IMR-90 (cell line): ENCODE measurements at regions not wholly inside any gene's neighbourhood (a gene's known extent, or its start where the extent isn't known, plus 50 kb on each side); places are given as distances from the start of the nearest gene placed in this dataset.

Experiments
- ATAC-seq: fragments of 200-7000 bp; cut with Tn5 transposase; 2 replicates; pipeline ENCODE4 v1.9.1; 2020; ENCODE audit warnings: low read depth, mild to moderate bottlenecking, moderate library complexity
- BruUV-seq: library from RNA; stranded (reverse); fragments of 400-500 nt; replicated peaks from 2 replicates; lab custom pipeline; 2021; lab: Mats Ljungman, UMichigan
- CTCF ChIA-PET: fragments of 300-600 bp; formaldehyde crosslinking; extraction: SDS; loops from one replicate; lab custom pipeline; 2021; ENCODE audit warnings: antibody characterized with exemption; lab: Yijun Ruan, JAX
- POLR2A ChIA-PET: fragments of 300-600 bp; sonication (Branson Sonifier 250); formaldehyde crosslinking; loops from one replicate; lab custom pipeline; 2022; ENCODE audit warnings: antibody characterized with exemption; ENCODE audit not compliant: unreplicated experiment; lab: Charles Lee
- DNase-seq: peaks from one replicate; pipeline ENCODE4 v3.0.0; 2013
- H2AFZ ChIP-seq: replicated peaks from 2 replicates; pipeline ENCODE3; 2013; ENCODE audit warnings: low read length, mild to moderate bottlenecking; ENCODE audit not compliant: poor library complexity
- H2AK5ac ChIP-seq: 2 replicates; pipeline ENCODE4 v1.6.1; 2013; ENCODE audit warnings: low read depth, low read length, inconsistent platforms
- H2AK9ac ChIP-seq: replicated peaks from 2 replicates; pipeline ENCODE3; 2013; ENCODE audit warnings: mild to moderate bottlenecking, low read depth, low read length, moderate library complexity; ENCODE audit not compliant: poor library complexity
- H2BK120ac ChIP-seq: 2 replicates; pipeline ENCODE4 v1.6.1; 2013; ENCODE audit warnings: low read depth, low read length, inconsistent platforms
- H2BK15ac ChIP-seq: 3 replicates; pipeline ENCODE4 v1.6.1; 2013; ENCODE audit warnings: low read depth, low read length, inconsistent platforms
- H2BK20ac ChIP-seq: 2 replicates; pipeline ENCODE4 v1.6.1; 2013; ENCODE audit warnings: low read depth, mild to moderate bottlenecking, inconsistent platforms, low read length, moderate library complexity
- H2BK5ac ChIP-seq: 2 replicates; pipeline ENCODE4 v1.6.1; 2013; ENCODE audit warnings: mild to moderate bottlenecking, low read depth, low read length, inconsistent platforms; ENCODE audit not compliant: poor library complexity, severe bottlenecking
- H3K14ac ChIP-seq: replicated peaks from 2 replicates; pipeline ENCODE4 v1.6.1; 2013; ENCODE audit warnings: low read depth, low read length, inconsistent platforms
- H3K18ac ChIP-seq: 2 replicates; pipeline ENCODE4 v1.6.1; 2013; ENCODE audit warnings: low read depth, low read length, control low read depth
- H3K23ac ChIP-seq: 2 replicates; pipeline ENCODE4 v1.6.1; 2013; ENCODE audit warnings: low read depth, low read length, inconsistent platforms
- H3K27ac ChIP-seq: 2 replicates; pipeline ENCODE4 v1.5.1; 2013; ENCODE audit warnings: mild to moderate bottlenecking, control low read depth, low read length; ENCODE audit not compliant: insufficient read depth
- H3K27me3 ChIP-seq: 2 replicates; pipeline ENCODE4 v1.6.1; 2013; ENCODE audit warnings: low read length; ENCODE audit not compliant: control insufficient read depth, insufficient read depth
- H3K36me3 ChIP-seq: 2 replicates; pipeline ENCODE4 v1.6.1; 2013; ENCODE audit warnings: low read length, mixed read lengths; ENCODE audit not compliant: control insufficient read depth, insufficient read depth
- H3K4ac ChIP-seq: 2 replicates; pipeline ENCODE4 v1.6.1; 2013; ENCODE audit warnings: low read depth, low read length, inconsistent platforms
- H3K4me1 ChIP-seq: 2 replicates; pipeline ENCODE4 v1.6.1; 2013; ENCODE audit warnings: low read length, mixed read lengths; ENCODE audit not compliant: control insufficient read depth, insufficient read depth
- H3K4me2 ChIP-seq: 2 replicates; pipeline ENCODE4 v1.6.1; 2013; ENCODE audit warnings: low read depth, mild to moderate bottlenecking, control low read depth, low read length, moderate library complexity
- H3K4me3 ChIP-seq: 2 replicates; pipeline ENCODE4 v1.5.1; 2013; ENCODE audit warnings: low read depth, mild to moderate bottlenecking, control low read depth, low read length, moderate library complexity; ENCODE audit not compliant: insufficient read depth
- H3K56ac ChIP-seq: 2 replicates; pipeline ENCODE4 v1.6.1; 2013; ENCODE audit warnings: low read length, inconsistent platforms; ENCODE audit not compliant: insufficient read depth; ENCODE audit errors: extremely low read depth
- H3K79me1 ChIP-seq, 2 experiments: 2 replicates each; pipeline ENCODE4 v1.6.1; 2013; ENCODE audit warnings: low read length in 2 of 2, inconsistent platforms in 1 of 2, low read depth in 1 of 2
- H3K9ac ChIP-seq: 2 replicates; pipeline ENCODE4 v1.6.1; 2013; ENCODE audit warnings: low read depth, low read length, control low read depth
- H3K9me1 ChIP-seq: 2 replicates; pipeline ENCODE4 v1.6.1; 2013; ENCODE audit warnings: low read length, inconsistent platforms; ENCODE audit not compliant: insufficient read depth
- H3K9me3 ChIP-seq: 2 replicates; pipeline ENCODE4 v1.6.1; 2013; ENCODE audit warnings: low read length; ENCODE audit not compliant: control insufficient read depth, insufficient read depth
- H4K20me1 ChIP-seq: 2 replicates; pipeline ENCODE4 v1.6.1; 2013; ENCODE audit warnings: low read length, inconsistent platforms; ENCODE audit not compliant: insufficient read depth
- H4K5ac ChIP-seq: 2 replicates; pipeline ENCODE4 v1.6.1; 2013; ENCODE audit warnings: mild to moderate bottlenecking, low read depth, low read length, control low read depth
- H4K8ac ChIP-seq, 2 experiments: 2 replicates each; pipeline ENCODE4 v1.6.1; 2013; ENCODE audit warnings: low read depth in 2 of 2, low read length in 2 of 2, control low read depth in 1 of 2, inconsistent platforms in 1 of 2
- H4K91ac ChIP-seq: 2 replicates; pipeline ENCODE4 v1.6.1; 2013; ENCODE audit warnings: low read depth, low read length, inconsistent platforms; ENCODE audit not compliant: insufficient read depth
- BHLHE40 ChIP-seq: fragments of 150-350 bp; IDR thresholded peaks from 2 replicates; pipeline ENCODE4 v1.6.1; 2016; ENCODE audit warnings: mild to moderate bottlenecking, low read depth, low read length
- CEBPB ChIP-seq: IDR thresholded peaks from 2 replicates; pipeline ENCODE4 v1.6.1; 2012; ENCODE audit warnings: low read depth, low read length, improper control_type of control experiment
- CHD1 ChIP-seq: IDR thresholded peaks from 2 replicates; pipeline ENCODE4 v1.6.1; 2012; ENCODE audit warnings: low read depth, low read length, improper control_type of control experiment
- FOS ChIP-seq: fragments of 150-350 bp; IDR thresholded peaks from 2 replicates; pipeline ENCODE4 v1.6.1; 2016; ENCODE audit warnings: low read depth, low read length
- MAFK ChIP-seq: IDR thresholded peaks from 2 replicates; pipeline ENCODE4 v1.6.1; 2012; ENCODE audit warnings: low read depth, low read length, improper control_type of control experiment
- MAZ ChIP-seq: IDR thresholded peaks from 2 replicates; pipeline ENCODE4 v1.6.1; 2012; ENCODE audit warnings: low read depth, mild to moderate bottlenecking, low read length, improper control_type of control experiment, moderate library complexity, borderline replicate concordance
- MXI1 ChIP-seq: IDR thresholded peaks from 2 replicates; pipeline ENCODE4 v1.6.1; 2012; ENCODE audit warnings: low read depth, mild to moderate bottlenecking, low read length, moderate library complexity, borderline replicate concordance
- NFE2L2 ChIP-seq: fragments of 150-350 bp; IDR thresholded peaks from 2 replicates; pipeline ENCODE4 v1.6.1; 2016; ENCODE audit warnings: low read depth, mild to moderate bottlenecking, low read length
- RAD21 ChIP-seq: IDR thresholded peaks from 2 replicates; pipeline ENCODE4 v1.6.1; 2012; ENCODE audit warnings: low read length, improper control_type of control experiment
- RFX5 ChIP-seq: IDR thresholded peaks from 2 replicates; pipeline ENCODE4 v1.8.0; 2012; ENCODE audit warnings: low read depth, mild to moderate bottlenecking, low read length, moderate library complexity
- SMC3 ChIP-seq: fragments of 150-350 bp; IDR thresholded peaks from 2 replicates; pipeline ENCODE4 v1.6.1; 2016; ENCODE audit warnings: low read depth, mild to moderate bottlenecking, antibody characterized with exemption, low read length, moderate library complexity
- dilution Hi-C: fragments of 300-500 bp; cut with HindIII; formaldehyde crosslinking; loops from one replicate; pipeline ENCODE4 v1.14.3; 2018; ENCODE audit warnings: low sequenced_read_pairs; ENCODE audit not compliant: unreplicated experiment
- in situ Hi-C: fragments of 300-500 bp; cut with MboI; formaldehyde crosslinking; loops from 3 replicates; pipeline ENCODE4 v1.14.3; 2019; ENCODE audit warnings: low sequenced_read_pairs, inconsistent platforms, mixed read lengths
- intact Hi-C: fragments of 100-400 bp; cut with micrococcal nuclease; formaldehyde crosslinking; loops from 2 replicates; pipeline ENCODE4 v1.10.0; 2022
- TF ChIP-seq, protein P1 (sequence below): conservative IDR thresholded peaks from 2 replicates; pipeline ENCODE4 v1.5.1; 2012; ENCODE audit warnings: mild to moderate bottlenecking, low read depth, low read length, improper control_type of control experiment
- TF ChIP-seq, protein P2 (sequence below): fragments of 150-350 bp; IDR thresholded peaks from 2 replicates; pipeline ENCODE4 v1.6.1; 2017; ENCODE audit warnings: mild to moderate bottlenecking, antibody characterized with exemption, low read length, low read depth

DNA sequence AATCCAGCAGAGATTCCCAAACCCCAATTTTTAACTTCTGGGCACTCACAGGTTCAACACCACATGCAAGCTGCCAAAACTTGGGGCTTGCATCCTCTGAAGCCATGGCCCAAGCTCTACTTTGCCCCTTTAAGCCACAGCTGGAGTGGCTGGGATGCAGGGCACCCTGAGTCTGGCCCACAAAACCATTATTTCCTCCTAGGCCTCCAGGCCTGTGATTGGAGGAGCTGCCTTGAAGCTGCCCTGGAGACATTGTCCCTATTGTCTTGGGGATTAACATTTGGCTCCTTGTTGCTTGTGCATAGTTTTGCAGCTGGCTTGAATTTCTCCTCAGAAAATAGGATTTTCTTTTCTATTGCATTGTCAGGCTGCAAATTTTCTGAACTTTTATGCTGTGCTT lies 109.8 kb upstream of the RPRM start:
- no peak overlapping the region for H2BK20ac ChIP-seq
- ChIA-PET CTCF (no interaction called here), POLR2A (no interaction called here)
- no peaks in the 10 kb centered on the region for H3K27me3 ChIP-seq
- dilution Hi-C loops (no loop called here), intact Hi-C loops (no loop called here), in situ Hi-C loops (no loop called here)
- no peak overlapping the region for H3K4me2 ChIP-seq
- H2BK15ac ChIP-seq = no peak overlapping the region
- no TSS peak for BruUV-seq
- no peak overlapping the region for H2AFZ ChIP-seq
- no peak overlapping the region for H3K9ac ChIP-seq
- H4K8ac ChIP-seq = no peak overlapping the region
- peaks cover 18% of the 10 kb centered on the region for H3K9me3 ChIP-seq
- H2BK120ac ChIP-seq = no peak overlapping the region
- no peaks in the 10 kb centered on the region for H3K9me1 ChIP-seq
- H3K56ac ChIP-seq = no peak overlapping the region
- no peak overlapping the region for H2AK9ac ChIP-seq
- no peaks in the 10 kb centered on the region for H4K20me1 ChIP-seq
- no peak overlapping the region for H3K18ac ChIP-seq
- H3K4me1 ChIP-seq = no peaks in the 10 kb centered on the region
- no peak overlapping the region for H4K91ac ChIP-seq
- no peak for TF ChIP-seq NFE2L2
- TF ChIP-seq FOS = no peak
- TF ChIP-seq BHLHE40 = no peak
- no peak for TF ChIP-seq MAZ
- no peak for TF ChIP-seq MXI1
- TF ChIP-seq CHD1 = no peak
- TF ChIP-seq, protein P1, sequence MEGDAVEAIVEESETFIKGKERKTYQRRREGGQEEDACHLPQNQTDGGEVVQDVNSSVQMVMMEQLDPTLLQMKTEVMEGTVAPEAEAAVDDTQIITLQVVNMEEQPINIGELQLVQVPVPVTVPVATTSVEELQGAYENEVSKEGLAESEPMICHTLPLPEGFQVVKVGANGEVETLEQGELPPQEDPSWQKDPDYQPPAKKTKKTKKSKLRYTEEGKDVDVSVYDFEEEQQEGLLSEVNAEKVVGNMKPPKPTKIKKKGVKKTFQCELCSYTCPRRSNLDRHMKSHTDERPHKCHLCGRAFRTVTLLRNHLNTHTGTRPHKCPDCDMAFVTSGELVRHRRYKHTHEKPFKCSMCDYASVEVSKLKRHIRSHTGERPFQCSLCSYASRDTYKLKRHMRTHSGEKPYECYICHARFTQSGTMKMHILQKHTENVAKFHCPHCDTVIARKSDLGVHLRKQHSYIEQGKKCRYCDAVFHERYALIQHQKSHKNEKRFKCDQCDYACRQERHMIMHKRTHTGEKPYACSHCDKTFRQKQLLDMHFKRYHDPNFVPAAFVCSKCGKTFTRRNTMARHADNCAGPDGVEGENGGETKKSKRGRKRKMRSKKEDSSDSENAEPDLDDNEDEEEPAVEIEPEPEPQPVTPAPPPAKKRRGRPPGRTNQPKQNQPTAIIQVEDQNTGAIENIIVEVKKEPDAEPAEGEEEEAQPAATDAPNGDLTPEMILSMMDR = no peak
- TF ChIP-seq, protein P2, sequence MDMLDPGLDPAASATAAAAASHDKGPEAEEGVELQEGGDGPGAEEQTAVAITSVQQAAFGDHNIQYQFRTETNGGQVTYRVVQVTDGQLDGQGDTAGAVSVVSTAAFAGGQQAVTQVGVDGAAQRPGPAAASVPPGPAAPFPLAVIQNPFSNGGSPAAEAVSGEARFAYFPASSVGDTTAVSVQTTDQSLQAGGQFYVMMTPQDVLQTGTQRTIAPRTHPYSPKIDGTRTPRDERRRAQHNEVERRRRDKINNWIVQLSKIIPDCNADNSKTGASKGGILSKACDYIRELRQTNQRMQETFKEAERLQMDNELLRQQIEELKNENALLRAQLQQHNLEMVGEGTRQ = no peak
- no peak for TF ChIP-seq RAD21
- no peak for TF ChIP-seq SMC3
- no peak for TF ChIP-seq MAFK
- no peak for TF ChIP-seq CEBPB
- TF ChIP-seq RFX5 = no peak
- no peak overlapping the region for H3K4ac ChIP-seq
- no peak overlapping the region for H4K5ac ChIP-seq
- H3K23ac ChIP-seq = no peak overlapping the region
- H2AK5ac ChIP-seq = no peak overlapping the region
- H2BK5ac ChIP-seq = no peak overlapping the region
- H3K36me3 ChIP-seq = no peaks in the 10 kb centered on the region
- no peaks in the 10 kb centered on the region for H3K79me1 ChIP-seq
- no peak overlapping the region for H3K4me3 ChIP-seq
- no peak overlapping the region for H3K14ac ChIP-seq
- ATAC-seq (no peak), DNase-seq (no peak)
- H3K27ac ChIP-seq = no peak overlapping the region
